CD4-positive, CD25-positive, alpha-beta regulatory T cell (primary cell): ENCODE measurements at regions not wholly inside any gene's neighbourhood (a gene's known extent, or its start where the extent isn't known, plus 50 kb on each side); places are given as distances from the start of the nearest gene placed in this dataset.

Experiments used
- ATAC-seq, 2 donors: fragments of 150-1000 bp; cut with Tn5 transposase; one replicate each; pipeline ENCODE4 v1.10.0; 2021; ENCODE audit warnings: low read depth in 2 of 2, moderate number of reproducible peaks in 2 of 2, moderate library complexity in 1 of 2
- DNase-seq, 3 donors: peaks; one replicate each; pipeline versions ENCODE4 v3.0.0 to v3.0.0-alpha.2; 2012 to 2022; ENCODE audit warnings: mixed read lengths in 1 of 3
- H3K27ac ChIP-seq: one replicate; pipeline ENCODE4 v1.7.0; 2013; ENCODE audit warnings: mild to moderate bottlenecking, low read length; ENCODE audit not compliant: insufficient read depth, poor library complexity, severe bottlenecking
- H3K27me3 ChIP-seq: one replicate; pipeline ENCODE4 v1.7.0; 2013; ENCODE audit warnings: low read length; ENCODE audit not compliant: control insufficient read depth, insufficient read depth
- H3K36me3 ChIP-seq: one replicate; pipeline ENCODE4 v1.7.0; 2013; ENCODE audit warnings: mild to moderate bottlenecking, low read length, moderate library complexity; ENCODE audit not compliant: control insufficient read depth, insufficient read depth
- H3K4me1 ChIP-seq: 2 replicates; pipeline ENCODE4 v1.7.0; 2013; ENCODE audit warnings: mild to moderate bottlenecking, low read length; ENCODE audit not compliant: insufficient read depth, control insufficient read depth, poor library complexity, severe bottlenecking
- H3K4me3 ChIP-seq: one replicate; pipeline ENCODE4 v1.7.0; 2013; ENCODE audit warnings: low read depth, mild to moderate bottlenecking, low read length, moderate library complexity
- H3K9me3 ChIP-seq, 2 experiments: 1 replicate in 1 of 2; 2 replicates in 1 of 2; pipeline ENCODE4 v1.7.0; 2013; ENCODE audit warnings: low read length in 2 of 2, mild to moderate bottlenecking in 1 of 2, moderate library complexity in 1 of 2; ENCODE audit not compliant: control insufficient read depth in 2 of 2
- H3K27ac Mint-ChIP-seq, 3 donors: one replicate each; pipeline ENCODE4 v1.8.0; 2020 to 2022; ENCODE audit warnings: mild to moderate bottlenecking in 3 of 3, mixed read lengths in 3 of 3, moderate library complexity in 2 of 3
- H3K27me3 Mint-ChIP-seq: one replicate; pipeline ENCODE4 v1.8.0; 2022; ENCODE audit warnings: mild to moderate bottlenecking, mixed read lengths
- H3K36me3 Mint-ChIP-seq: one replicate; pipeline ENCODE4 v1.8.0; 2020; ENCODE audit warnings: mixed read lengths
- H3K4me1 Mint-ChIP-seq, 4 donors: one replicate each; pipeline ENCODE4 v1.8.0; 2020 to 2022; ENCODE audit warnings: mixed read lengths in 4 of 4, mild to moderate bottlenecking in 1 of 4
- H3K4me3 Mint-ChIP-seq, 4 donors: one replicate each; pipeline ENCODE4 v1.8.0; 2020 to 2022; ENCODE audit warnings: mild to moderate bottlenecking in 4 of 4, mixed read lengths in 4 of 4, moderate library complexity in 3 of 4
- H3K9me3 Mint-ChIP-seq, 7 donors: one replicate each; pipeline ENCODE4 v1.8.0; 2020 to 2022; ENCODE audit warnings: mixed read lengths in 7 of 7, mild to moderate bottlenecking in 3 of 7, moderate library complexity in 2 of 7

GRCh38 chr11:79667380-79667779, 226.6 kb upstream of the TENM4 start:
- Mint-ChIP-seq H3K4me3 (no peak overlapping the region), H3K27me3 (no peaks in the 10 kb centered on the region), H3K27ac (no peak overlapping the region), H3K4me1 (no peaks in the 10 kb centered on the region), H3K9me3 (peaks cover 0 to 2% (median 0%) of the 10 kb centered on the region in 7 donors), H3K36me3 (no peaks in the 10 kb centered on the region)
- H3K9me3 ChIP-seq, result no peaks in the 10 kb centered on the region
- DNase-seq (no peak), ATAC-seq (no peak)
- no peak overlapping the region for H3K27ac ChIP-seq
- H3K27me3 ChIP-seq, result no peaks in the 10 kb centered on the region
- no peak overlapping the region for H3K4me3 ChIP-seq
- no peaks in the 10 kb centered on the region for H3K36me3 ChIP-seq
- H3K4me1 ChIP-seq, result no peaks in the 10 kb centered on the region

- no peaks in the 10 kb centered on the region for H3K9me3 ChIP-seq
- H3K27me3 ChIP-seq, result no peaks in the 10 kb centered on the region
- H3K36me3 Mint-ChIP-seq, result no peaks in the 10 kb centered on the region
- H3K4me1 Mint-ChIP-seq, result no peaks in the 10 kb centered on the region
- H3K27ac ChIP-seq, result no peak overlapping the region
- peaks cover 0 to 3% (median 1%) of the 10 kb centered on the region in 7 donors for H3K9me3 Mint-ChIP-seq
- H3K27me3 Mint-ChIP-seq, result no peaks in the 10 kb centered on the region
- no peak overlapping the region for H3K27ac Mint-ChIP-seq
- H3K4me3 Mint-ChIP-seq, result no peak overlapping the region
- H3K4me1 ChIP-seq, result no peaks in the 10 kb centered on the region
- ATAC-seq, result no peak
- DNase-seq, result no peak
- H3K4me3 ChIP-seq, result no peak overlapping the region
- no peaks in the 10 kb centered on the region for H3K36me3 ChIP-seq
These were observed 222.2 kb upstream of the TENM4 start for GRCh38 chr11:79663017-79663416.

- no peak overlapping the region for H3K4me3 ChIP-seq
- peaks cover 0 to 3% (median 1%) of the 10 kb centered on the region in 7 donors for H3K9me3 Mint-ChIP-seq
- H3K36me3 Mint-ChIP-seq, result no peaks in the 10 kb centered on the region
- no peaks in the 10 kb centered on the region for H3K27me3 ChIP-seq
- no peaks in the 10 kb centered on the region for H3K9me3 ChIP-seq
- DNase-seq, result no peak
- ATAC-seq, result no peak
- no peaks in the 10 kb centered on the region for H3K36me3 ChIP-seq
- H3K27ac ChIP-seq, result no peak overlapping the region
- H3K4me1 ChIP-seq, result no peaks in the 10 kb centered on the region
- no peaks in the 10 kb centered on the region for H3K4me1 Mint-ChIP-seq
- H3K27me3 Mint-ChIP-seq, result no peaks in the 10 kb centered on the region
- H3K4me3 Mint-ChIP-seq, result no peak overlapping the region
- H3K27ac Mint-ChIP-seq, result no peak overlapping the region
These were observed 220.5 kb upstream of the TENM4 start for GRCh38 chr11:79661373-79661772.

- no peaks in the 10 kb centered on the region for H3K36me3 Mint-ChIP-seq
- ATAC-seq, result no peak
These were observed 208.1 kb upstream of the TENM4 start for GRCh38 chr11:79648766-79649520.

GRCh38 chr11:79637219-79637618, 196.4 kb upstream of the TENM4 start:
- H3K27ac ChIP-seq, result no peak overlapping the region
- no peak overlapping the region for H3K27ac Mint-ChIP-seq
- no peaks in the 10 kb centered on the region for H3K9me3 ChIP-seq
- H3K4me1 Mint-ChIP-seq, result no peaks in the 10 kb centered on the region
- ATAC-seq, result no peak
- H3K9me3 Mint-ChIP-seq, result peaks cover 3 to 15% (median 3%) of the 10 kb centered on the region in 7 donors
- no peaks in the 10 kb centered on the region for H3K4me1 ChIP-seq
- no peak for DNase-seq
- H3K36me3 Mint-ChIP-seq, result no peaks in the 10 kb centered on the region
- H3K36me3 ChIP-seq, result no peaks in the 10 kb centered on the region
- H3K27me3 ChIP-seq, result no peaks in the 10 kb centered on the region
- no peak overlapping the region for H3K4me3 Mint-ChIP-seq
- H3K27me3 Mint-ChIP-seq, result no peaks in the 10 kb centered on the region
- H3K4me3 ChIP-seq, result no peak overlapping the region

More at GRCh38 chr11:79648766-79649520, 208.1 kb upstream of the TENM4 start:
- Histone ChIP-seq H3K27ac (no peak overlapping the region), H3K4me1 (no peaks in the 10 kb centered on the region), H3K9me3 (peaks cover 0 to 2% of the 10 kb centered on the region in 2 experiments), H3K36me3 (no peaks in the 10 kb centered on the region), H3K4me3 (no peak overlapping the region), H3K27me3 (no peaks in the 10 kb centered on the region)
- no peaks in the 10 kb centered on the region for H3K4me1 Mint-ChIP-seq
- H3K27me3 Mint-ChIP-seq, result no peaks in the 10 kb centered on the region
- H3K4me3 Mint-ChIP-seq, result no peak overlapping the region
- peaks cover 0 to 9% (median 2%) of the 10 kb centered on the region in 7 donors for H3K9me3 Mint-ChIP-seq
- no peak for DNase-seq
- no peak overlapping the region for H3K27ac Mint-ChIP-seq

- no peaks in the 10 kb centered on the region for H3K9me3 ChIP-seq
- DNase-seq, result no peak
- no peaks in the 10 kb centered on the region for H3K27me3 ChIP-seq
- no peaks in the 10 kb centered on the region for H3K4me1 ChIP-seq
- Mint-ChIP-seq H3K27me3 (no peaks in the 10 kb centered on the region), H3K4me1 (no peaks in the 10 kb centered on the region), H3K36me3 (no peaks in the 10 kb centered on the region), H3K27ac (no peak overlapping the region), H3K9me3 (peaks cover 2 to 10% (median 3%) of the 10 kb centered on the region in 7 donors), H3K4me3 (no peak overlapping the region)
- no peak overlapping the region for H3K27ac ChIP-seq
- H3K4me3 ChIP-seq, result no peak overlapping the region
- ATAC-seq, result no peak
- no peaks in the 10 kb centered on the region for H3K36me3 ChIP-seq
These were observed 194.1 kb upstream of the TENM4 start for GRCh38 chr11:79634905-79635304.

- H3K36me3 Mint-ChIP-seq, result no peaks in the 10 kb centered on the region
- H3K4me3 ChIP-seq, result no peak overlapping the region
- ATAC-seq (no peak), DNase-seq (no peak)
- H3K27me3 Mint-ChIP-seq, result no peaks in the 10 kb centered on the region
- H3K27ac ChIP-seq, result no peak overlapping the region
- no peaks in the 10 kb centered on the region for H3K9me3 ChIP-seq
- H3K36me3 ChIP-seq, result no peaks in the 10 kb centered on the region
- no peaks in the 10 kb centered on the region for H3K4me1 Mint-ChIP-seq
- no peak overlapping the region for H3K27ac Mint-ChIP-seq
- H3K4me3 Mint-ChIP-seq, result no peak overlapping the region
- H3K27me3 ChIP-seq, result no peaks in the 10 kb centered on the region
- H3K9me3 Mint-ChIP-seq, result peaks cover 0 to 4% (median 0%) of the 10 kb centered on the region in 7 donors
- H3K4me1 ChIP-seq, result no peaks in the 10 kb centered on the region
These were observed 186.5 kb upstream of the TENM4 start for GRCh38 chr11:79627281-79627680.
